NCI-H2107 (cell line): ENCODE measurements at regions not wholly inside any gene's neighbourhood (a gene's known extent, or its start where the extent isn't known, plus 50 kb on each side); places are given as distances from the start of the nearest gene placed in this dataset.
"Not testable (repeated sequence)": the region's sequence is repeated elsewhere in the genome, so short reads cannot be mapped to it uniquely, and the experiment has no call there.

Experiments
- DNase-seq: peaks from one replicate; lab custom pipeline; 2025; lab: John Stamatoyannopoulos, UW

GRCh38 chr4:122973465-122973864, 51.1 kb upstream of the NUDT6 start:
- DNase-seq = no peak

DNA sequence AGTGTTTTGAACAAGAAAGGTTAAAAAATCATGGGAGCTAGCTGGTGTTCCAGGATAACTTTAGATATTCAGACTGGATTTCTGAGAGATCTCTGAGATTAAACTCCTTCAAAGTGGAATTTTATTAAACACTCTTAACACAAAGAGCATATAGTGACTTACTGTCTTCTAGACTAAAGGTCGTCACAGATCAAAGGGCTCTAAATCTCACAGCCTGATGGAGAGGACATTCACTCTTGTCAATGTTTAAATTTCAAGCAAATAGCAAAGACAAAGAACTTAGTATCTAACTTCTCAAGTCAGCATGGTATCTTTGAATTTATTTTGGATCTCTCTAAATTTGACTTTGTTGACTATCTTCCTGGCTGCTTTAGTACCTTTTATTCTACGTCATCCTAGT, 53.7 kb upstream of the NUDT6 start:
- no peak for DNase-seq

- DNase-seq = no peak
Observed at GRCh38 chr4:122977103-122977502, 54.7 kb upstream of the NUDT6 start.

DNA sequence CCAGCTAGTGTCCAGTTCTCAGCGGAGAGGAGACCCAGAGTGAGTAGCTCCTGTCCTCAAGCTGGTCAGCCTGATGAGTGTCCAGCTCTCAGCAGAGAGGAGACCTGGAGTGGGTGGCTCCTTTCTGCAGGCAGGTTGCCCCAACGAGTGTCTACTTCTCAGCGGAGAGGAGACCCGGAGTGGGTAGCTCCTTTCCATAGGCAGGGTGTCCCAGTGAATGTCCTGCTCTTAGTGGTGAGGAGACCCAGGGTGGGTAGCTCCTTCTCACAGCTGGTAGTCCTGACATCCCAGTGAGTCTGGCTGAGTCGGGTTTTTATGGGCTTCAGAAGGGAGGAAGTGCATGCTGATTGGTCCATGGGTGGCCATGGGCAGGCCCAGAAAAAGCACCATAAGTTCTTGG, 55.7 kb upstream of the NUDT6 start:
- DNase-seq = no peak

DNA sequence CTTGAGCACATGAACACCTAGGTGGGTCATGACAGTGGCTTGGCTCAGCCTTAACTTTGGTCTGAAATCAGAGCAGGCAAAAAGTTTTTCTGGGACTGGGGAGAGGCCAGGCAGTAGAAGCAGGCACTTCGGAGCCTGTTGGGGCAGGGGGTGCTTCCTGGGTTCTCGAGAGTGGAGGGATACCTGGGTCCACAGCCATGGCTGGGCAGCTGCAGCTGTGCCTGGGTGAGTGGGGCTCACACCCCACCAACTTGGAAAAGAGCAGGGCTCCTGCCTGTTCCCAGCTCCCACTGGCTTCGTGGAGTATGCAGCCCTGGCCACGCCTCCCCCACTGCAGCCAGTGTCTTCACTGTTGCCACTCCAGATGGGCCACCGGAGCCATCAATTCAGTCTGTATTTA, 56.4 kb upstream of the NUDT6 start:
- no peak for DNase-seq

DNA sequence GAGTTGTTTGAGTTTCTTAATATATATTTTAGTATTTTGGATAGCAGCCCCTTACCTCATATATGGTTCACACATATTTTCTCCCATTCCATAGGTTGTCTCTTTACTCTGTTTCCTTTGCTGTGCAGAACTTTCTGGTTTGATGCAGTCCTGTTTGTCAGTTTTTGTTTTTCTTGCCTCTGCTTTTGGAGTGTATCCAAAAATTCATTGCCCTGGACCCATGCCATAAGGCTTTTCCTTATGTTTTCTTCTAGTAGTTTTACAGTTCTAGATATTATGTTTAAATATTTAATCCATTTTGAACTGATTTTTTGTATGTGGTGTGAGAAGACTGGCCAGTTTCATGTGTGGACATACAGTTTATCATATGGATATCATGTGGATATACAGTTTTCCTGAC, 58.5 kb upstream of the NUDT6 start:
- DNase-seq = no peak

GRCh38 chr4:122988696-122989095, 66.3 kb upstream of the NUDT6 start:
- DNase-seq = no peak

DNA sequence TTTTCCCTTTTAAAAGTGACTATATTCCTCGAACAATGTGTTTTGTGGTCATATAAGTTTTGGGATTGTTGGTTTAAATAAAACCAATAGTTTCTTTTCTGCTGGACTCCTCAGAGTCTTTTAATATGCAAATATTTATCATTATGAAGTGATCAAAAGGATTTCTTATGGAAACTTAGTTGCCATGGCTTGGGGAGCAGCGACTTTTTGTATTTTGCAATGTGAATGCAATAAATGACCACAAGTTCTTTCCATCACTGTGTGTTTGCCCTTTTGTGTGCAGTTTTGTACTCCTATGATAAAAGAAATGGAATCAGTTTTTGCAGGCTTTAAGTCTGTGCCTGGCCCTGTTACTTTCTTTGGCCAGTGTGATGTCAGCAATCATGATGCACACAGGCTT, 68.5 kb upstream of the NUDT6 start:
- DNase-seq = no peak

DNA sequence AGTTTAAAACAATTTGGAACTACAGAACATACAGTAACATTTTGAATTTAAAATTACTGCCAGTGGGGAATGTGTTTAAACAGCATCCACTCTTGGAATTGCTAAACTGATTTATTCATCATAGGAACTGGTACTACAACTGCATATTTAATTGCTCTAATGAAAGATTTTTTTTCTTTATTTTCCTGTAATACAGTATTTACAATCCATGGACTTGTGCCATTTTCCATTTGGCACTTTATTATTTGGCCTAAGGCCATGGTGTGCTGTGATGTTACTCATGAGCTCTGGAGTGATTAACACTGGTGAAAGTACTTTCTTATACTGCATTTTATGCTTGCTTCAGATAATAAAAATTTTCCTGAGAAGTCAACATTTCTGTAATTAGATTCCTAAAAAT, 69.7 kb upstream of the NUDT6 start:
- DNase-seq = no peak

GRCh38 chr4:122992641-122993040, 70.2 kb upstream of the NUDT6 start:
- no peak for DNase-seq

DNA sequence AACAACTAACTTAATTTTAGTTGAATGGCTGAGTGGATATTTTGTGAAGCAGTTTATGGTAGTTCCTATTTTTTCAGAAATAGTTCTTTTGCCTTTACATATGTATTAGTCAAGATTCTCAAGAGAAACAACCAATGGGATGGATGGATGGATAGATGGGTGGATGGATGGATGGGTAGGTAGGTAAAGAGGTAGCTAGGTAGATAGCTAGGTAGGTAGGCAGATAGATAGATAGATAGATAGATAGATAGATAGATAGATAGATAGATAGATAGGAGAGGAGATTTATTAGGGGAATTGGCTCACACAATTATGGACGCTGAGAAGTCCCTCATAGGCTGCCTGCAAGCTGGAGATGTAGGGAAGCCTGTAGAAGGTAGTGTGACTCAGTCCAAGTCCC, 74.0 kb upstream of the NUDT6 start:
- DNase-seq = no peak

GRCh38 chr4:122997463-122998101, 75.2 kb upstream of the NUDT6 start:
- no peak for DNase-seq

DNA sequence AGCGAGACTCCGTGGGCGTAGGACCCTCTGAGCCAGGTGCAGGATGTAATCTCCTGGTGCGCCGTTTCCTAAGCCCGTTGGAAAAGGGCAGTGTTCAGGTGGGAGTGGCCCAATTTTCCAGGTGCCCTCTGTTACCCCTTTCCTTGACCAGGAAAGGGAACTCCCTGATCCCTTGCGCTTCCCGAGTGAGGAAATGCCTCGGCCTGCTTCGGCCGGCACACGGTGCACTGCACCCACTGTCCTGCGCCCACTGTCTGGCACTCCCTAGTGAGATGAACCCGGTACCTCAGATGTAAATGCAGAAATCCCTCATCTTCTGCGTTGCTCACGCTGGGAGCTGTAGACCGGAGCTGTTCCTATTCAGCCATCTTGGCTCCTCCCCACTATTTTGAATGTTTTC, 81.7 kb upstream of the NUDT6 start:
- not testable (repeated sequence) for DNase-seq

DNA sequence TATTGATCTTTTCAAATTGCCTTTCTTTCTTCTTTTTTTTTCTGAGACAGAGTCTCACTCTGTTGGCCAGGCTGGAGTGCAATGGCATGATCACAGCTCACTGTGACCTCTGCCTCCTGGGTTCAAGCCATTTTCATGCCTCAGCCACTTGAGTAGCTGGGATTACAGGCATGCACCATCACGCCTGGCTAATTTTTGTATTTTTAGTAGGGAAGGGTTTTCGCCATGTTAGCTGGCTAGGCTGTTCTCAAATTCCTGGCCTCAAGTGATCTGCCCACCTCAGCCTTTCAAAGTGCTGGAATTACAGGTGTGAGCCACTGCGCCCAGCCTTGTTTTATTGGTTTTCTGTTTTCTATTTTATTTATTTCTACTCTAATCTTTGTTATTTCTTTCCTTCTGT, 82.7 kb upstream of the NUDT6 start:
- DNase-seq = not testable (repeated sequence)

DNA sequence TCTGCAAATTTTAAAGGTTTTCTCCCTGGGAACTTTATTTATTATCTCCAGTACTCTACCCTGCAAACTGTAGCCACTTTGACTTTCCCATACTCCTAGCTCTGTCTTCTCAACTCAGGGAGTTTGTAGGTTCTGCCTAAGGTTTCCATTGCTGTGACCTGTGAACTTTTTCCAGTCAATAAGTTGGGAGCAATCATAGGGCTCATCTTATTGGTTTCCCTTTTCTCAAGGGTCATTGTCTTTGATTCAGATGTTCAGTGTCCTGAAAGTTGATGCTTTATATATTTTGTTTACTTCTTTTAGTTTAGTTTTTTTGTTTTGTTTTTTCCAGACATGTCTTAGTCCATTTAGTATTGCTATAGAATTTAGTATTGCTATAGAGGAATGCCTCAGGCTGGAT, 85.3 kb upstream of the NUDT6 start:
- DNase-seq = no peak

DNA sequence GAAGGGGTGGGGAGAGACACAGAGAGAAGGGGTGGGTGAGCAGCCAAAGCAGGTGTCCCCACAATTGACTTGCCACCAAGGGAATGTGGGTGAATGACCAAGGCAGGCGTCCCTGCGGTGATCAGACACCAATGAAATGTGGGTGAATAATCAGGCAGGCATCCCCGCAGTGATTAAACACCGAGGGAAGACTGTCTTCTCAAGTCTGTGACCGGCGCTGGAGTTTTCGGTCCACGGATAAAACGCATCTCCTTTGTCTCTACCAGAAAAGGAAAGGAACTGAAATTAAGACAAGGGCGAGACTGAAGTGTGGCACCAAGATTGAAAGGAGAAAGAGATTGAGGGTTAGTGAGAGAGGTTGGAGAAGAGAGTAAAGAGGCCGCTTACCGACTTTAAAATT, 90.0 kb upstream of the NUDT6 start:
- not testable (repeated sequence) for DNase-seq

GRCh38 chr4:123014038-123014437, 91.6 kb upstream of the NUDT6 start:
- no peak for DNase-seq

DNA sequence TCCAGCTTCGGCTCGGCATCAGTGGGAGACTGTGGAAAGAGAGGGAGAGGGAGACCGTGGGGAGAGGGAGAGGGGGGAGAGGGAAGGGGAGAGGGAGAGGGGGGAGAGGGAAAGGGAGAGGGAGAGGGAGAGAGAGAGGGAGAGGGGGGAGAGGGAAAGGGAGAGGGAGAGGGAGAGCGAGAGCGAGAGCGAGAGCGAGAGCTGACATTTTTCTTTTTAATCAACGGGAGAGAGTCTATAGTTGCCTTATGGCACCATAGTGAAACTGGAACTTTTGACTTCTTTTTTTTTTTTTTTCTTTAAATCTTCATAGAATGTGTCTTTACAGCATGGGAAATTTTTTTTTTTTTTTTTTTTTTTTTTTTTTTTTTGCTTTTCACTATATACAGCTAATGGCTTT, 94.7 kb upstream of the NUDT6 start:
- DNase-seq = no peak

DNA sequence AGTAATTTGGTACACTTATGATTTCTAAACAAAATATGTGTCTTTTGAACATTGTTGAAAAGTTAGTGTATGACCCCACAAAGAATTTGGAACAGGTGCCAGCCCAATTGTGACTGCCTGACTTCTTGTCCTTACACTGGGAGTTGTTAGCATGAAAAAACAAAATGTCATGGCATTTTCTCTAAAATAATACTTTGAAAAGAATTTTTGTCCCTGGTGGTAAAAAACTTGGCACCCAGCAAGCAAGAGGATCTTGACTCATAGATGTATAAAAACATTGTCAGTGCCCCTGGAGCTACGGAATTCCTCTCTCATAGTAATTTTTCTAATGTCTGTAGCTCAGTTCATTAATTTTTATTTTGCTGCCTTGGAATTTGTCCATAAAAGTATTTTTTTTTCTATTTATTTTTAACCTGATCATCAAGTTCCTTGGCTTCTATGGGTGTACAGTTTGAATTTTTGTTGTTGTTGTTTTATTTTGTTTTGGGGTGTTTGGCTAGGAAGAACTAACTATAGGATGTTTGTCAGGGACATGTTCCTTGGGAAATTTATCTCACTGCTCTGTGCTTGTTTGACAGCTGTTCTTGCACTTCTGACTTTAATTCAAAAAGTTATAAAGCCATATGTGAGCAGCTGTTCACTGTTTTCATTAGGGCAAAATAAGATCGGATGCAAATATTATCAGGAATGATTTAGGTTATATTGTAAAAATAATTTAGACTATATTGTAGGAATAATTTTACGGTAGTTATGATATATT, 95.4 kb upstream of the NUDT6 start:
- DNase-seq = no peak

DNA sequence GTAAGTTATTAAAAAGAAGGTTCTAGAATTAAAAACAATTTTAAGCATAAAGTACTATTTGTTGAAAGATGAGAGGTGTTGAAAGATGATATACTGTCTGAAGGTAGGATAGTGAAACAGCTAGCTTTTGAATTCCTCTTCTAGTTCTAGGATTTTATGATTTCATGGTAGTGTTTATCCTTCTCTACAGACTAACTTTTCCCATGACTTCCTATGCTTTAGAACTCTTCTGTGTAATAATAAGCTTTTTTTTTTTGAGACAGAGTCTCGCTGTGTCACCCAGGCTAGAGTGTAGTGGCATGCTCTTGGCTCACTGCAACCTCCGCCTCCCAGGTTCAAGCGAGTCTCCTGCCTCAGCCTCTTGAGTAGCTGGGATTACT, 96.0 kb upstream of the NUDT6 start:
- no peak for DNase-seq

DNA sequence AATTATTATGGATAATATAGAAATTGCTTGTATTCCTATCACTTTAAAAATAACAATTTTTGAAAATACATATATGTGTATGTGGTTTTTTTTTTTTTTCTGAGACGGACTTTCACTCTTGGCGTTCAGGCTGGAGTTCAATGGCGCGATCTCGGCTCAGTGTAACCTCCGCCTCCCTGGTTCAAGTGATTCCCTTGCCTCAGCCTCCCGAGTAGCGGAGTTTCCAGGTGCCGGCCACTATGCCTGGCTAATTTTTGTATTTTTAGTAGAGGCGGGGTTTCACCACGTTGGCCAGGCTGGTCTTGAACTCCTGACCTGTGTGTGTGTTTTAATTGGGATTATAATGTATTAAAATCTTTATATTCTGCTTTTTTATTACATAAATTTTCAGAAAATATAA, 97.9 kb upstream of the NUDT6 start:
- no peak for DNase-seq

DNA sequence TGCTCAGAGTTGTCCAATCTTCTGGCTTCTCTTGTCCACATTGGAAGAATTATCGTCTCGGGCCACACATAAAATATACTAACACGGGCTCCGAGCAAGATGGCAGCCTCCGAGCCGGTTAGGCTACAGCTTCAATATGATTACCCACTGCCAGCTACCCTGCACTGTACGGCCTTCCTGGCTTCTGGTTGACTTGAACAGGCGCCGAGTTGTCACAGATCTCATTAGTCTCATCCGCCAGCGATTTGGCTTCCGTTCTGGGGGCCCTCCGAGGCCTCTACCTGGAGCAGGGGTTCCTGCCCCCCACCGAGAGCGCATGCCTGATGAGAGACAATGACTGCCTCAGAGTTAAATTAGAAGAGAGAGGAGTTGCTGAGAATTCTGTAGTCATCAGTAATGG, 101.2 kb upstream of the NUDT6 start:
- DNase-seq = no peak

DNA sequence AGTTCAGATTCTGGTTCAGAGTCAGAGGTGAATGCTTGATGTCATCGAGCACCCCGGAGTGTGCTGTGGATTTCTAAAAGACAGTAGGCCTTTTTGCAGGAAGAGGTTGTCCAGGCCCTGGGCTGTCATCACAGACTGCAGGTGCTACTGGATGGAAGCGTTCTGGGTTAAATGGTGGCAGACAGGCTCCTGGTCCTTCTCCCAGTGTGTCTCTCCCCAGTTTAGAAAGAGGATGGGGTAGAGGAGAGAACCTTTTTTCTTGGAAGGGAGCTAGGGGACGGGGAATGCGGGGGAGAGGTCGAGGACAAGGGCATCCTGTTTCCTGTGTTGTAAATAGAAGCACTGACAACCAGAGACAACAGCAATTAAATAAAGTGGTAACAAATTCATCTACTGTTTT, 102.3 kb upstream of the NUDT6 start:
- DNase-seq = no peak

- no peak for DNase-seq
Observed at GRCh38 chr4:123025398-123025797, 103.0 kb upstream of the NUDT6 start.
